Neural cell (in vitro differentiated cells): ENCODE measurements at regions not wholly inside any gene's neighbourhood (a gene's known extent, or its start where the extent isn't known, plus 50 kb on each side); places are given as distances from the start of the nearest gene placed in this dataset.

Experiments used
- H2AFZ ChIP-seq: fragments of 200-600, 300-800 bp; sonication (generic), shearing (Covaris generic); 2 replicates; pipeline ENCODE4 v1.6.0; 2014; ENCODE audit warnings: low read depth, mild to moderate bottlenecking, antibody characterized with exemption, low read length, moderate library complexity
- H3F3A ChIP-seq: fragments of 200-600 bp; shearing (Covaris generic); 2 replicates; pipeline ENCODE4 v1.6.1; 2016; ENCODE audit warnings: mild to moderate bottlenecking, moderate library complexity, mixed read lengths, antibody characterized with exemption, low read length; ENCODE audit not compliant: insufficient read depth, poor library complexity, severe bottlenecking
- H3K27ac ChIP-seq: fragments of 200-600, 300-800 bp; sonication (generic), shearing (Covaris generic); 2 replicates; pipeline ENCODE4 v1.5.1; 2014; ENCODE audit warnings: mild to moderate bottlenecking, low read length, moderate library complexity
- H3K27me3 ChIP-seq: fragments of 300-800, 200-600 bp; sonication (generic), shearing (Covaris generic); 2 replicates; pipeline ENCODE4 v1.6.0; 2014; ENCODE audit warnings: mild to moderate bottlenecking, low read depth, low read length, moderate library complexity; ENCODE audit not compliant: insufficient read depth
- H3K36me3 ChIP-seq: fragments of 300-800, 200-600 bp; sonication (generic), shearing (Covaris generic); 2 replicates; pipeline ENCODE4 v1.5.1; 2014; ENCODE audit warnings: mild to moderate bottlenecking, antibody characterized with exemption, low read length, moderate library complexity; ENCODE audit not compliant: insufficient read depth
- H3K4me2 ChIP-seq: fragments of 300-800, 200-600 bp; sonication (generic), shearing (Covaris generic); 2 replicates; pipeline ENCODE4 v1.6.0; 2014; ENCODE audit warnings: mild to moderate bottlenecking, low read length
- H3K4me3 ChIP-seq: fragments of 300-800, 200-600 bp; sonication (generic), shearing (Covaris generic); 2 replicates; pipeline ENCODE4 v1.5.1; 2014; ENCODE audit warnings: mild to moderate bottlenecking, low read length, moderate library complexity
- H3K79me2 ChIP-seq: fragments of 200-600 bp; shearing (Covaris generic); replicated peaks from 2 replicates; pipeline ENCODE4 v1.6.0; 2014; ENCODE audit warnings: mild to moderate bottlenecking, low read length, moderate library complexity; ENCODE audit not compliant: insufficient read depth
- H3K9ac ChIP-seq: fragments of 300-800, 200-600 bp; sonication (generic), shearing (Covaris generic); 2 replicates; pipeline ENCODE4 v1.6.1; 2016; ENCODE audit warnings: mild to moderate bottlenecking, low read length, mixed read lengths
- H3K9me2 ChIP-seq: fragments of 200-600 bp; shearing (Covaris generic); 2 replicates; pipeline ENCODE4 v1.6.1; 2016; ENCODE audit warnings: mild to moderate bottlenecking, low read length, mixed read lengths; ENCODE audit not compliant: insufficient read depth
- H3K9me3 ChIP-seq: fragments of 200-600, 300-800 bp; sonication (generic), shearing (Covaris generic); 2 replicates; pipeline ENCODE4 v1.6.1; 2016; ENCODE audit warnings: mild to moderate bottlenecking, mixed run types, low read length, moderate library complexity, mixed read lengths
- H4K20me1 ChIP-seq: fragments of 200-600 bp; shearing (Covaris generic); 2 replicates; pipeline ENCODE4 v1.6.1; 2016; ENCODE audit warnings: mild to moderate bottlenecking, mixed run types; ENCODE audit not compliant: insufficient read depth
- EP300 ChIP-seq: fragments of 450-650 bp; conservative IDR thresholded peaks from 2 replicates; pipeline ENCODE4 v1.6.1; 2014; ENCODE audit warnings: antibody characterized with exemption, mild to moderate bottlenecking, moderate library complexity; ENCODE audit not compliant: poor library complexity, severe bottlenecking
- EZH2 ChIP-seq: fragments of 200-600, 300-800 bp; shearing (Covaris generic), sonication (generic); IDR thresholded peaks from 2 replicates; pipeline ENCODE4 v1.6.1; 2014; ENCODE audit warnings: antibody characterized with exemption, low read length, borderline replicate concordance, mild to moderate bottlenecking; ENCODE audit not compliant: insufficient read depth, poor library complexity, severe bottlenecking
- MXI1 ChIP-seq: fragments of 450-650 bp; conservative IDR thresholded peaks from 2 replicates; pipeline ENCODE4 v1.6.1; 2014; ENCODE audit warnings: antibody characterized with exemption, mild to moderate bottlenecking; ENCODE audit not compliant: poor library complexity, severe bottlenecking
- POLR2AphosphoS5 ChIP-seq: IDR thresholded peaks from 2 replicates; pipeline ENCODE4 v1.6.1; 2012
- RAD21 ChIP-seq: fragments of 450-650 bp; conservative IDR thresholded peaks from 2 replicates; pipeline ENCODE4 v1.6.1; 2014; ENCODE audit warnings: antibody characterized with exemption, mild to moderate bottlenecking, moderate library complexity
- SMC3 ChIP-seq: fragments of 450-650 bp; conservative IDR thresholded peaks from 2 replicates; pipeline ENCODE4 v1.6.1; 2014; ENCODE audit warnings: antibody characterized with exemption, mild to moderate bottlenecking, moderate library complexity; ENCODE audit not compliant: poor library complexity
- TAF1 ChIP-seq: IDR thresholded peaks from 2 replicates; pipeline ENCODE4 v1.6.1; 2012; ENCODE audit warnings: low read depth
- TF ChIP-seq, protein P1 (sequence below): fragments of 450-650 bp; IDR thresholded peaks from 2 replicates; pipeline ENCODE4 v1.5.1; 2014; ENCODE audit warnings: antibody characterized with exemption, mild to moderate bottlenecking, moderate library complexity; ENCODE audit not compliant: poor library complexity, severe bottlenecking
- TF ChIP-seq, protein P2 (sequence below): IDR thresholded peaks from 2 replicates; pipeline ENCODE4 v1.6.1; 2012; ENCODE audit warnings: borderline replicate concordance

- no peaks in the 10 kb centered on the region for H4K20me1 ChIP-seq
- H3K4me2 ChIP-seq: no peak overlapping the region
- no peaks in the 10 kb centered on the region for H3K27me3 ChIP-seq
- H3K36me3 ChIP-seq: no peaks in the 10 kb centered on the region
- no peak overlapping the region for H3K4me3 ChIP-seq
- no peak overlapping the region for H3K27ac ChIP-seq
- no peaks in the 10 kb centered on the region for H3F3A ChIP-seq
- TF ChIP-seq TAF1 (no peak), MXI1 (no peak), SMC3 (no peak)
- no peaks in the 10 kb centered on the region for H3K79me2 ChIP-seq
- no peak overlapping the region for H3K9ac ChIP-seq
- H3K9me3 ChIP-seq: no peaks in the 10 kb centered on the region
- H2AFZ ChIP-seq: no peak overlapping the region
- H3K9me2 ChIP-seq: no peaks in the 10 kb centered on the region
These were observed 385.8 kb upstream of the ZNF507 start for GRCh38 chr19:31959527-31960018.

- Histone ChIP-seq H3F3A (no peaks in the 10 kb centered on the region), H3K4me3 (no peak overlapping the region), H3K27ac (no peak overlapping the region), H3K4me2 (no peak overlapping the region), H3K79me2 (no peaks in the 10 kb centered on the region), H3K9me2 (no peaks in the 10 kb centered on the region), H3K27me3 (no peaks in the 10 kb centered on the region), H3K9me3 (no peaks in the 10 kb centered on the region), H2AFZ (no peak overlapping the region), H3K9ac (no peak overlapping the region), H4K20me1 (no peaks in the 10 kb centered on the region), H3K36me3 (no peaks in the 10 kb centered on the region)
- TF ChIP-seq EZH2 (no peak), POLR2AphosphoS5 (no peak), EP300 (no peak), RAD21 (no peak), TAF1 (no peak), MXI1 (no peak), SMC3 (no peak)
- TF ChIP-seq, protein P1, sequence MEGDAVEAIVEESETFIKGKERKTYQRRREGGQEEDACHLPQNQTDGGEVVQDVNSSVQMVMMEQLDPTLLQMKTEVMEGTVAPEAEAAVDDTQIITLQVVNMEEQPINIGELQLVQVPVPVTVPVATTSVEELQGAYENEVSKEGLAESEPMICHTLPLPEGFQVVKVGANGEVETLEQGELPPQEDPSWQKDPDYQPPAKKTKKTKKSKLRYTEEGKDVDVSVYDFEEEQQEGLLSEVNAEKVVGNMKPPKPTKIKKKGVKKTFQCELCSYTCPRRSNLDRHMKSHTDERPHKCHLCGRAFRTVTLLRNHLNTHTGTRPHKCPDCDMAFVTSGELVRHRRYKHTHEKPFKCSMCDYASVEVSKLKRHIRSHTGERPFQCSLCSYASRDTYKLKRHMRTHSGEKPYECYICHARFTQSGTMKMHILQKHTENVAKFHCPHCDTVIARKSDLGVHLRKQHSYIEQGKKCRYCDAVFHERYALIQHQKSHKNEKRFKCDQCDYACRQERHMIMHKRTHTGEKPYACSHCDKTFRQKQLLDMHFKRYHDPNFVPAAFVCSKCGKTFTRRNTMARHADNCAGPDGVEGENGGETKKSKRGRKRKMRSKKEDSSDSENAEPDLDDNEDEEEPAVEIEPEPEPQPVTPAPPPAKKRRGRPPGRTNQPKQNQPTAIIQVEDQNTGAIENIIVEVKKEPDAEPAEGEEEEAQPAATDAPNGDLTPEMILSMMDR: no peak
- TF ChIP-seq, protein P2, sequence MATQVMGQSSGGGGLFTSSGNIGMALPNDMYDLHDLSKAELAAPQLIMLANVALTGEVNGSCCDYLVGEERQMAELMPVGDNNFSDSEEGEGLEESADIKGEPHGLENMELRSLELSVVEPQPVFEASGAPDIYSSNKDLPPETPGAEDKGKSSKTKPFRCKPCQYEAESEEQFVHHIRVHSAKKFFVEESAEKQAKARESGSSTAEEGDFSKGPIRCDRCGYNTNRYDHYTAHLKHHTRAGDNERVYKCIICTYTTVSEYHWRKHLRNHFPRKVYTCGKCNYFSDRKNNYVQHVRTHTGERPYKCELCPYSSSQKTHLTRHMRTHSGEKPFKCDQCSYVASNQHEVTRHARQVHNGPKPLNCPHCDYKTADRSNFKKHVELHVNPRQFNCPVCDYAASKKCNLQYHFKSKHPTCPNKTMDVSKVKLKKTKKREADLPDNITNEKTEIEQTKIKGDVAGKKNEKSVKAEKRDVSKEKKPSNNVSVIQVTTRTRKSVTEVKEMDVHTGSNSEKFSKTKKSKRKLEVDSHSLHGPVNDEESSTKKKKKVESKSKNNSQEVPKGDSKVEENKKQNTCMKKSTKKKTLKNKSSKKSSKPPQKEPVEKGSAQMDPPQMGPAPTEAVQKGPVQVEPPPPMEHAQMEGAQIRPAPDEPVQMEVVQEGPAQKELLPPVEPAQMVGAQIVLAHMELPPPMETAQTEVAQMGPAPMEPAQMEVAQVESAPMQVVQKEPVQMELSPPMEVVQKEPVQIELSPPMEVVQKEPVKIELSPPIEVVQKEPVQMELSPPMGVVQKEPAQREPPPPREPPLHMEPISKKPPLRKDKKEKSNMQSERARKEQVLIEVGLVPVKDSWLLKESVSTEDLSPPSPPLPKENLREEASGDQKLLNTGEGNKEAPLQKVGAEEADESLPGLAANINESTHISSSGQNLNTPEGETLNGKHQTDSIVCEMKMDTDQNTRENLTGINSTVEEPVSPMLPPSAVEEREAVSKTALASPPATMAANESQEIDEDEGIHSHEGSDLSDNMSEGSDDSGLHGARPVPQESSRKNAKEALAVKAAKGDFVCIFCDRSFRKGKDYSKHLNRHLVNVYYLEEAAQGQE: no peak
These were observed 384.9 kb upstream of the ZNF507 start for GRCh38 chr19:31960474-31960873.
